ENCODE measurements at regions not wholly inside any gene's neighbourhood (a gene's known extent, or its start where the extent isn't known, plus 50 kb on each side); places are given as distances from the start of the nearest gene placed in this dataset.
"Not testable (repeated sequence)": the region's sequence is repeated elsewhere in the genome, so short reads cannot be mapped to it uniquely, and the experiment has no call there.

- no peak overlapping the region for H3K4me3 ChIP-seq (ENCODE audit: low read length in 2 of 2)
- H3K36me3 ChIP-seq (ENCODE audit: control insufficient read depth in 2 of 2, insufficient read depth in 2 of 2, low read length in 2 of 2), result no peaks in the 10 kb centered on the region
- H3K27me3 ChIP-seq (ENCODE audit: control insufficient read depth in 1 of 2, insufficient read depth in 2 of 2, low read length in 2 of 2), result peaks cover 0 to 2% of the 10 kb centered on the region in 2 donors
- H3K27ac ChIP-seq (ENCODE audit: low read length), result no peak overlapping the region
- no peak overlapping the region for H3K9ac ChIP-seq (ENCODE audit: low read length in 2 of 2)
- no peaks in the 10 kb centered on the region for H3K4me1 ChIP-seq (ENCODE audit: control insufficient read depth, insufficient read depth, low read length)
- H3K9me3 ChIP-seq (ENCODE audit: control insufficient read depth in 2 of 2, low read length in 2 of 2), result no peaks in the 10 kb centered on the region
These were observed 120.0 kb upstream of the GOT2 start for GRCh38 chr16:58853854-58854791.

DNA sequence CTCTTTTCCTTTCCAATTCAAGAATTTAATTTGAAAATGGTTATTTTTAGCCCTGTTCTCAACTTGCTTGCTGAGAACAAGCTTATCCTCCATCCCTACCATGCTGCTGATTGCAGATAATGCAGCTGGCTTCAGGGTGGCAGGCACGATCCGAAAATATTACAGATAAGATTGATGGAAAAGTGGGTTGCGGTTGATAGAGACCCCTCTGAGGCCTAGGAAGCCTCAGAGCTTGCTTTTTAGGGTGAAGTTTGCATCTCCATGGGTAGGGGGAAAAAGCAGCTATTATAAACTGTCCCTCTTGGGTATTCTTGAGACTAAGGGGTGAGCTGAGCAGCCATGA, 116.5 kb upstream of the GOT2 start:
- H3K9ac ChIP-seq (ENCODE audit: low read length in 2 of 2), result no peak overlapping the region
- H3K4me3 ChIP-seq (ENCODE audit: low read length in 2 of 2), result no peak overlapping the region
- H3K4me1 ChIP-seq (ENCODE audit: control insufficient read depth, insufficient read depth, low read length), result no peaks in the 10 kb centered on the region
- H3K27ac ChIP-seq (ENCODE audit: low read length), result no peak overlapping the region
- no peaks in the 10 kb centered on the region for H3K9me3 ChIP-seq (ENCODE audit: control insufficient read depth in 2 of 2, low read length in 2 of 2)
- peaks cover 0 to 2% of the 10 kb centered on the region in 2 donors for H3K27me3 ChIP-seq (ENCODE audit: control insufficient read depth in 1 of 2, insufficient read depth in 2 of 2, low read length in 2 of 2)
- H3K36me3 ChIP-seq (ENCODE audit: control insufficient read depth in 2 of 2, insufficient read depth in 2 of 2, low read length in 2 of 2), result no peaks in the 10 kb centered on the region

GRCh38 chr16:58850019-58850677, 116.0 kb upstream of the GOT2 start:
- Histone ChIP-seq H3K27ac (ENCODE audit: low read length) (no peak overlapping the region), H3K4me3 (ENCODE audit: low read length in 2 of 2) (no peak overlapping the region), H3K27me3 (ENCODE audit: control insufficient read depth in 1 of 2, insufficient read depth in 2 of 2, low read length in 2 of 2) (peaks cover 0 to 2% of the 10 kb centered on the region in 2 donors), H3K9me3 (ENCODE audit: control insufficient read depth in 2 of 2, low read length in 2 of 2) (no peaks in the 10 kb centered on the region), H3K4me1 (ENCODE audit: control insufficient read depth, insufficient read depth, low read length) (no peaks in the 10 kb centered on the region), H3K9ac (ENCODE audit: low read length in 2 of 2) (no peak overlapping the region), H3K36me3 (ENCODE audit: control insufficient read depth in 2 of 2, insufficient read depth in 2 of 2, low read length in 2 of 2) (no peaks in the 10 kb centered on the region)

- H3K9me3 ChIP-seq (ENCODE audit: control insufficient read depth in 2 of 2, low read length in 2 of 2), result no peaks in the 10 kb centered on the region
- H3K4me3 ChIP-seq (ENCODE audit: low read length in 2 of 2), result no peak overlapping the region
- no peaks in the 10 kb centered on the region for H3K36me3 ChIP-seq (ENCODE audit: control insufficient read depth in 2 of 2, insufficient read depth in 2 of 2, low read length in 2 of 2)
- no peak overlapping the region for H3K9ac ChIP-seq (ENCODE audit: low read length in 2 of 2)
- no peaks in the 10 kb centered on the region for H3K4me1 ChIP-seq (ENCODE audit: control insufficient read depth, insufficient read depth, low read length)
- peaks cover 0 to 2% of the 10 kb centered on the region in 2 donors for H3K27me3 ChIP-seq (ENCODE audit: control insufficient read depth in 1 of 2, insufficient read depth in 2 of 2, low read length in 2 of 2)
- no peak overlapping the region for H3K27ac ChIP-seq (ENCODE audit: low read length)
These were observed 114.5 kb upstream of the GOT2 start for GRCh38 chr16:58848662-58849002.

DNA sequence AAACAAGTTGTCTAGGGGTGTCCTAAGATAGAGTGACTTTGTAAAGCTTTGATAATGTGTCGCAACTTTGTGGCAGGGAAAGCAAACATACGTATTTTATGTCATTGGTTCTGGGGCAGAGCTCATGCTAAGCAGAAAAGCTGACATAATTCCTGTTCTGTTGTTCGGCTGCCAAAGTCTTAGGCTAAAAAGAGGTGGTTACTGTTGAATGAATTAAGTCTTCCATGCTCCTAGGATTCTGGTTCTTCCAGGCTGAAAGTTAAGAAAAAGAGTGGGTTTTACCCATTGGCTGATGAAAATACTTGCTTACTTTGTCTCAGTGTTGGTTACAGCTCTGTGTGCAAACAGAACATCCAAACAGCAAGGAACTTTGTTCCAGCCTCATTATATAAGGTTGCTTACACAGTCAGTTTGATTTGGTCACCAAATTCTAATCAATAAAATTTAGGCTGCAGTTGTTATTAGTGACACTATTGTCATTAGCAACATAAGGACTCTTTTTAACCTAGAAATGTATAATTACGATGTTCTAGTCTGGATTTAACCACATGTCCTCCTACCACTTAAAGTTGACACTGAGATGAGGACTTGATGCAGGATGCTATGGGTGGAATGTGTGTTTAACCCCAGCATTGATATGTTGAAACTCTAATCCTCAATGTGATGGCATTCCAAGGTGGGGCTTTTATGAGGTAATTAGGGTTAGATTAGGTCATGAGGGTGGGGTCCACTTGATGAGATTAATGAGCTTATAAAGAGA, 114.0 kb upstream of the GOT2 start:
- H3K4me3 ChIP-seq (ENCODE audit: low read length in 2 of 2), result no peak overlapping the region
- H3K4me1 ChIP-seq (ENCODE audit: control insufficient read depth, insufficient read depth, low read length), result no peaks in the 10 kb centered on the region
- H3K9ac ChIP-seq (ENCODE audit: low read length in 2 of 2), result no peak overlapping the region
- H3K27ac ChIP-seq (ENCODE audit: low read length), result no peak overlapping the region
- no peaks in the 10 kb centered on the region for H3K9me3 ChIP-seq (ENCODE audit: control insufficient read depth in 2 of 2, low read length in 2 of 2)
- H3K27me3 ChIP-seq (ENCODE audit: control insufficient read depth in 1 of 2, insufficient read depth in 2 of 2, low read length in 2 of 2), result peaks cover 0 to 2% of the 10 kb centered on the region in 2 donors
- H3K36me3 ChIP-seq (ENCODE audit: control insufficient read depth in 2 of 2, insufficient read depth in 2 of 2, low read length in 2 of 2), result no peaks in the 10 kb centered on the region

DNA sequence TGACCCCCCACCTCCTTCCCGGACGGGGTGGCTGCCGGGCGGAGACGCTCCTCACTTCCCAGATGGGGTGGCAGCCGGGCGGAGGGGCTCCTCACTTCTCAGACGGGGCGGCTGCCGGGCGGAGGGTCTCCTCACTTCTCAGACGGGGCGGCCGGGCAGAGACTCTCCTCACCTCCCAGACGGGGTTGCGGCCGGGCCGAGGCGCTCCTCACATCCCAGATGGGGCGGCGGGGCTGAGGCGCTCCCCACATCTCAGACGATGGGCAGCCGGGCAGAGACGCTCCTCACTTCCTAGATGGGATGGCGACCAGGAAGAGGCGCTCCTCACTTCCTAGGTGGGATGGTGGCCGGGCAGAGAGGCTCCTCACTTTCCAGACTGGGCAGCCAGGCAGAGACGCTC, 112.1 kb upstream of the GOT2 start:
- not testable (repeated sequence) for H3K9ac ChIP-seq (ENCODE audit: low read length in 2 of 2); H3K27ac ChIP-seq (ENCODE audit: low read length); H3K9me3 ChIP-seq (ENCODE audit: control insufficient read depth in 2 of 2, low read length in 2 of 2); H3K4me3 ChIP-seq (ENCODE audit: low read length in 2 of 2); H3K27me3 ChIP-seq (ENCODE audit: control insufficient read depth in 1 of 2, insufficient read depth in 2 of 2, low read length in 2 of 2); H3K4me1 ChIP-seq (ENCODE audit: control insufficient read depth, insufficient read depth, low read length); H3K36me3 ChIP-seq (ENCODE audit: control insufficient read depth in 2 of 2, insufficient read depth in 2 of 2, low read length in 2 of 2)

- Histone ChIP-seq H3K4me1 (ENCODE audit: control insufficient read depth, insufficient read depth, low read length) (no peaks in the 10 kb centered on the region), H3K4me3 (ENCODE audit: low read length in 2 of 2) (no peak overlapping the region), H3K27ac (ENCODE audit: low read length) (no peak overlapping the region), H3K9me3 (ENCODE audit: control insufficient read depth in 2 of 2, low read length in 2 of 2) (no peaks in the 10 kb centered on the region), H3K27me3 (ENCODE audit: control insufficient read depth in 1 of 2, insufficient read depth in 2 of 2, low read length in 2 of 2) (no peaks in the 10 kb centered on the region), H3K9ac (ENCODE audit: low read length in 2 of 2) (no peak overlapping the region), H3K36me3 (ENCODE audit: control insufficient read depth in 2 of 2, insufficient read depth in 2 of 2, low read length in 2 of 2) (no peaks in the 10 kb centered on the region)
These were observed 109.6 kb upstream of the GOT2 start for GRCh38 chr16:58843675-58844074.

DNA sequence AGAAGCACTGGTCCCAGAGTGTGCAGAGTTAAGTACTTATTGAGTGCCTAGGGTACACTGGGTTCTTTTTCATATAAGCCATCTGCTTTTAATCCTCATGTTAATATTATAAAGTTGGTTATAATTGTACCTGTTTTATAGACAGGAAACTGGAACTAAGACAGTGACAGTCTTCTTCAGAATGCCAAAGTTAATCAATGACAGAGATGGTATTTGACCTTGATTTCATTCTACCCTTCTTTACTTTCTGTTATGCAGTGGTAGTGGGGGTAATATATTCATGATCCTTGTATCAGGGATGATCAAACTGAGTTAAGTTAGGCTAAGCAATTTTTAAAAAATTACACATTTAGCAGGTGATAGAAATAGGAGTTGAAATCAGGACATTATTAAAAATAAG, 108.6 kb upstream of the GOT2 start:
- H3K4me1 ChIP-seq (ENCODE audit: control insufficient read depth, insufficient read depth, low read length), result no peaks in the 10 kb centered on the region
- H3K27me3 ChIP-seq (ENCODE audit: control insufficient read depth in 1 of 2, insufficient read depth in 2 of 2, low read length in 2 of 2), result no peaks in the 10 kb centered on the region
- H3K36me3 ChIP-seq (ENCODE audit: control insufficient read depth in 2 of 2, insufficient read depth in 2 of 2, low read length in 2 of 2), result no peaks in the 10 kb centered on the region
- H3K9ac ChIP-seq (ENCODE audit: low read length in 2 of 2), result no peak overlapping the region
- no peaks in the 10 kb centered on the region for H3K9me3 ChIP-seq (ENCODE audit: control insufficient read depth in 2 of 2, low read length in 2 of 2)
- H3K27ac ChIP-seq (ENCODE audit: low read length), result no peak overlapping the region
- no peak overlapping the region for H3K4me3 ChIP-seq (ENCODE audit: low read length in 2 of 2)

GRCh38 chr16:58842156-58842555, 108.0 kb upstream of the GOT2 start:
- Histone ChIP-seq H3K27ac (ENCODE audit: low read length) (no peak overlapping the region), H3K9ac (ENCODE audit: low read length in 2 of 2) (no peak overlapping the region), H3K4me1 (ENCODE audit: control insufficient read depth, insufficient read depth, low read length) (no peaks in the 10 kb centered on the region), H3K36me3 (ENCODE audit: control insufficient read depth in 2 of 2, insufficient read depth in 2 of 2, low read length in 2 of 2) (no peaks in the 10 kb centered on the region), H3K9me3 (ENCODE audit: control insufficient read depth in 2 of 2, low read length in 2 of 2) (no peaks in the 10 kb centered on the region), H3K4me3 (ENCODE audit: low read length in 2 of 2) (no peak overlapping the region), H3K27me3 (ENCODE audit: control insufficient read depth in 1 of 2, insufficient read depth in 2 of 2, low read length in 2 of 2) (no peaks in the 10 kb centered on the region)

- no peak overlapping the region for H3K9ac ChIP-seq (ENCODE audit: low read length in 2 of 2)
- no peaks in the 10 kb centered on the region for H3K27me3 ChIP-seq (ENCODE audit: control insufficient read depth in 1 of 2, insufficient read depth in 2 of 2, low read length in 2 of 2)
- H3K4me3 ChIP-seq (ENCODE audit: low read length in 2 of 2), result no peak overlapping the region
- no peaks in the 10 kb centered on the region for H3K9me3 ChIP-seq (ENCODE audit: control insufficient read depth in 2 of 2, low read length in 2 of 2)
- no peaks in the 10 kb centered on the region for H3K36me3 ChIP-seq (ENCODE audit: control insufficient read depth in 2 of 2, insufficient read depth in 2 of 2, low read length in 2 of 2)
- H3K4me1 ChIP-seq (ENCODE audit: control insufficient read depth, insufficient read depth, low read length), result no peaks in the 10 kb centered on the region
- H3K27ac ChIP-seq (ENCODE audit: low read length), result no peak overlapping the region
These were observed 103.8 kb upstream of the GOT2 start for GRCh38 chr16:58837950-58838349.
